H1 (cell line): ENCODE measurements at regions not wholly inside any gene's neighbourhood (a gene's known extent, or its start where the extent isn't known, plus 50 kb on each side); places are given as distances from the start of the nearest gene placed in this dataset.

ENCODE experiments used
- CTCF ChIA-PET: fragments of 300-600 bp; sonication (Branson Sonifier 250); formaldehyde crosslinking; loops from one replicate; lab custom pipeline; 2021; ENCODE audit not compliant: partially characterized antibody; lab: Charles Lee
- POLR2A ChIA-PET: fragments of 300-600 bp; sonication (Branson Sonifier 250); formaldehyde crosslinking; loops from one replicate; lab custom pipeline; 2021; ENCODE audit warnings: inconsistent platforms; ENCODE audit not compliant: partially characterized antibody; lab: Charles Lee
- DNase-seq, 2 experiments: peaks; one replicate each; pipeline versions ENCODE4 v3.0.0 to v3.0.0-alpha.2; 2010 to 2022; ENCODE audit warnings: low spot score in 2 of 2, low read depth in 1 of 2, mixed read lengths in 1 of 2
- FAIRE-seq: peaks from 2 replicates; lab custom pipeline; 2011; peaks lifted over from hg19 to GRCh38; lab: Jason Lieb, UNC
- H2AFZ ChIP-seq: 2 replicates; pipeline ENCODE4 v1.8.1; 2012; ENCODE audit warnings: low read length, inconsistent platforms
- H2AK5ac ChIP-seq: 2 replicates; pipeline ENCODE4 v1.6.1; 2013; ENCODE audit warnings: low read depth, low read length
- H2BK120ac ChIP-seq: replicated peaks from 2 replicates; pipeline ENCODE3; 2013; ENCODE audit warnings: low read depth, low read length, inconsistent platforms
- H2BK12ac ChIP-seq: 2 replicates; pipeline ENCODE4 v1.6.1; 2013; ENCODE audit warnings: low read depth, low read length
- H2BK15ac ChIP-seq: 2 replicates; pipeline ENCODE4 v1.6.1; 2013; ENCODE audit warnings: low read length
- H2BK20ac ChIP-seq: 2 replicates; pipeline ENCODE4 v1.6.1; 2013; ENCODE audit warnings: low read length
- H2BK5ac ChIP-seq: 2 replicates; pipeline ENCODE4 v1.6.1; 2013; ENCODE audit warnings: low read depth, low read length
- H3K14ac ChIP-seq: 2 replicates; pipeline ENCODE4 v1.6.1; 2013; ENCODE audit warnings: inconsistent platforms; ENCODE audit not compliant: insufficient read length
- H3K18ac ChIP-seq: 2 replicates; pipeline ENCODE4 v1.6.1; 2013; ENCODE audit warnings: low read length; ENCODE audit errors: extremely low read depth
- H3K23ac ChIP-seq: 2 replicates; pipeline ENCODE4 v1.6.1; 2013; ENCODE audit warnings: inconsistent platforms; ENCODE audit not compliant: insufficient read length
- H3K23me2 ChIP-seq: 2 replicates; pipeline ENCODE4 v1.6.1; 2013; ENCODE audit warnings: low read depth, low read length
- H3K27ac ChIP-seq: 2 replicates; pipeline ENCODE4 v1.6.1; 2011; ENCODE audit warnings: low read depth, low read length, inconsistent platforms
- H3K27me3 ChIP-seq, 4 experiments: replicated peaks in 1 of 4; 1 replicate in 1 of 4; 2 replicates in 3 of 4; pipeline versions ENCODE4 v1.6.1 to v1.8.1; 2011 to 2013; ENCODE audit warnings: low read length in 3 of 4, mild to moderate bottlenecking in 3 of 4, inconsistent platforms in 2 of 4, mixed read lengths in 2 of 4, moderate library complexity in 1 of 4; ENCODE audit not compliant: control insufficient read depth in 3 of 4, insufficient read depth in 3 of 4; ENCODE audit errors: extremely low read depth in 1 of 4
- H3K36me3 ChIP-seq, 4 experiments: 2 replicates each; pipeline versions ENCODE4 v1.6.1 to v1.8.1; 2011 to 2013; ENCODE audit warnings: mild to moderate bottlenecking in 4 of 4, low read length in 3 of 4, moderate library complexity in 2 of 4, control low read depth in 1 of 4, inconsistent platforms in 1 of 4; ENCODE audit not compliant: insufficient read depth in 4 of 4, control insufficient read depth in 2 of 4
- H3K4ac ChIP-seq: replicated peaks from 2 replicates; pipeline ENCODE3; 2013; ENCODE audit warnings: low read length, low read depth, mixed read lengths, inconsistent platforms; ENCODE audit not compliant: insufficient read length
- H3K4me1 ChIP-seq, 4 experiments: replicated peaks in 1 of 4; 1 replicate in 1 of 4; 2 replicates in 3 of 4; pipeline versions ENCODE4 v1.6.1 to v1.8.1; 2011 to 2013; ENCODE audit warnings: low read length in 3 of 4, inconsistent platforms in 2 of 4, mixed read lengths in 1 of 4; ENCODE audit not compliant: insufficient read depth in 4 of 4, control insufficient read depth in 3 of 4
- H3K4me2 ChIP-seq, 2 experiments: 2 replicates each; pipeline versions ENCODE4 v1.6.1 to v1.8.1; 2011 to 2013; ENCODE audit warnings: low read depth in 2 of 2, low read length in 2 of 2, control low read depth in 1 of 2, inconsistent platforms in 1 of 2, mild to moderate bottlenecking in 1 of 2; ENCODE audit not compliant: insufficient read depth in 1 of 2
- H3K4me3 ChIP-seq, 4 experiments: fragments of 200-600, 300-600 bp in 1 of 4; sonication (generic), shearing (Covaris generic), sonication (Bioruptor Twin) in 1 of 4; 2 replicates each; pipeline versions ENCODE4 v1.5.1 to v1.8.1; 2011 to 2016; ENCODE audit warnings: low read length in 4 of 4, low read depth in 3 of 4, control low read depth in 2 of 4, inconsistent platforms in 2 of 4, mild to moderate bottlenecking in 2 of 4, mixed read lengths in 1 of 4, moderate library complexity in 1 of 4; ENCODE audit not compliant: insufficient read depth in 2 of 4; ENCODE audit errors: extremely low read depth in 1 of 4
- H3K56ac ChIP-seq: replicated peaks from 2 replicates; pipeline ENCODE3; 2013; ENCODE audit warnings: low read depth, mild to moderate bottlenecking, mixed read lengths, low read length, inconsistent platforms; ENCODE audit not compliant: insufficient read length
- H3K79me1 ChIP-seq: 2 replicates; pipeline ENCODE4 v1.6.1; 2013; ENCODE audit warnings: low read depth, low read length, control low read depth
- H3K79me2 ChIP-seq, 2 experiments: 2 replicates each; pipeline versions ENCODE4 v1.6.1 to v1.8.1; 2012 to 2013; ENCODE audit warnings: low read length in 2 of 2, mild to moderate bottlenecking in 2 of 2, inconsistent platforms in 1 of 2; ENCODE audit not compliant: insufficient read depth in 2 of 2, control insufficient read depth in 1 of 2
- H3K9ac ChIP-seq, 4 experiments: replicated peaks in 1 of 4; 1 replicate in 1 of 4; 2 replicates in 3 of 4; pipeline versions ENCODE4 v1.6.1 to v1.8.1; 2011 to 2013; ENCODE audit warnings: low read depth in 3 of 4, low read length in 3 of 4, control low read depth in 2 of 4, mild to moderate bottlenecking in 2 of 4, moderate library complexity in 2 of 4, inconsistent platforms in 1 of 4; ENCODE audit errors: extremely low read depth in 1 of 4
- H3K9me3 ChIP-seq, 2 experiments: 2 replicates each; pipeline versions ENCODE4 v1.6.1 to v1.8.1; 2012 to 2013; ENCODE audit warnings: mild to moderate bottlenecking in 2 of 2, moderate library complexity in 2 of 2, control low read depth in 1 of 2, inconsistent platforms in 1 of 2, low read depth in 1 of 2, low read length in 1 of 2, mixed read lengths in 1 of 2; ENCODE audit not compliant: insufficient read depth in 2 of 2
- H4K20me1 ChIP-seq, 2 experiments: replicated peaks in 1 of 2; 2 replicates each; pipeline versions ENCODE3 to v1.8.1; 2011 to 2013; ENCODE audit warnings: inconsistent platforms in 2 of 2, low read length in 2 of 2, mild to moderate bottlenecking in 1 of 2; ENCODE audit not compliant: insufficient read depth in 2 of 2, control insufficient read depth in 1 of 2
- H4K5ac ChIP-seq: 2 replicates; pipeline ENCODE4 v1.6.1; 2013; ENCODE audit warnings: low read length, low read depth, mixed read lengths, inconsistent platforms; ENCODE audit not compliant: insufficient read length
- H4K8ac ChIP-seq: 2 replicates; pipeline ENCODE4 v1.8.0; 2013; ENCODE audit warnings: mild to moderate bottlenecking, moderate library complexity, low read length, inconsistent platforms; ENCODE audit not compliant: insufficient read depth; ENCODE audit errors: extremely low read depth
- H4K91ac ChIP-seq: replicated peaks from 2 replicates; pipeline ENCODE3; 2013; ENCODE audit warnings: low read length, mixed read lengths, inconsistent platforms; ENCODE audit not compliant: insufficient read length
- ATF3 ChIP-seq: IDR thresholded peaks from 2 replicates; pipeline ENCODE4 v1.6.1; 2011; ENCODE audit warnings: low read depth, mild to moderate bottlenecking, low read length; ENCODE audit not compliant: insufficient read depth
- CBX5 ChIP-seq: fragments of 300-800, 300-1000 bp; sonication (generic); IDR thresholded peaks from 2 replicates; pipeline ENCODE4 v1.7.1; 2016; ENCODE audit warnings: antibody characterized with exemption, low read length, low read depth
- CREB1 ChIP-seq: IDR thresholded peaks from 2 replicates; pipeline ENCODE4 v1.6.1; 2012; ENCODE audit warnings: inconsistent platforms
- E2F6 ChIP-seq: IDR thresholded peaks from 2 replicates; pipeline ENCODE4 v1.6.1; 2012; ENCODE audit warnings: inconsistent platforms
- EP300 ChIP-seq, 2 experiments: IDR thresholded peaks; 1 replicate in 1 of 2; 2 replicates in 1 of 2; pipeline ENCODE4 v1.6.1; 2011 to 2012; ENCODE audit warnings: low read depth in 2 of 2, low read length in 2 of 2, mild to moderate bottlenecking in 2 of 2, borderline replicate concordance in 1 of 2, inconsistent platforms in 1 of 2, moderate library complexity in 1 of 2
- HDAC6 ChIP-seq: IDR thresholded peaks from one replicate; pipeline ENCODE4 v1.7.1; 2012; ENCODE audit warnings: low read depth, mild to moderate bottlenecking, inconsistent platforms, low read length, moderate library complexity
- KDM1A ChIP-seq: fragments of 200-600, 300-600 bp; sonication (generic); IDR thresholded peaks from 2 replicates; pipeline ENCODE4 v1.7.1; 2016; ENCODE audit warnings: mild to moderate bottlenecking, low read length, borderline replicate concordance
- KDM4A ChIP-seq: IDR thresholded peaks from one replicate; pipeline ENCODE4 v1.7.1; 2012; ENCODE audit warnings: low read depth, mild to moderate bottlenecking, moderate library complexity, low read length, inconsistent platforms; ENCODE audit not compliant: severe bottlenecking
- KDM5A ChIP-seq: fragments of 200-600 bp; IDR thresholded peaks from 2 replicates; pipeline ENCODE4 v1.7.1; 2012; ENCODE audit warnings: mild to moderate bottlenecking, low read length, inconsistent platforms, mixed read lengths
- NANOG ChIP-seq: IDR thresholded peaks from 2 replicates; pipeline ENCODE4 v1.6.1; 2011; ENCODE audit warnings: low read length, low read depth, mild to moderate bottlenecking, inconsistent platforms; ENCODE audit not compliant: insufficient read depth, poor library complexity, severe bottlenecking
- WGBS, 2 experiments: shearing (Covaris generic) in 1 of 2; methylation state at CpG; one replicate each; pipeline versions ENCODE4 v1.1.6 to v1.1.7; 2013 to 2015; ENCODE audit warnings: low lambda C conversion rate in 2 of 2, mixed read lengths in 2 of 2, inconsistent platforms in 1 of 2, low coverage in 1 of 2, missing lambda C conversion rate in 1 of 2; ENCODE audit not compliant: insufficient replicate concordance in 2 of 2, insufficient coverage in 1 of 2, insufficient read length in 1 of 2; ENCODE audit errors: extremely low coverage in 1 of 2, missing lambda C conversion rate in 1 of 2; 5-methylcytosine and 5-hydroxymethylcytosine counted together

GRCh38 chr2:147433822-147434221 lies 411.0 kb upstream of the ACVR2A start:
- H3K23ac ChIP-seq: no peak overlapping the region
- no peak overlapping the region for H2BK15ac ChIP-seq
- no peak overlapping the region for H2AFZ ChIP-seq
- H3K4me2 ChIP-seq: no peak overlapping the region
- no peak overlapping the region for H3K14ac ChIP-seq
- no peak overlapping the region for H2BK12ac ChIP-seq
- no peaks in the 10 kb centered on the region for H3K36me3 ChIP-seq
- ChIA-PET CTCF (interaction anchor here (1.4 kb wide), 2 partner anchors 102 to 507 kb away, joined by 3 to 4 read pairs; no protein-coding TSS in a partner anchor), POLR2A (interaction anchor here (0.6 kb wide), 1 partner anchor 18 kb away, joined by 3 read pairs; no protein-coding TSS in a partner anchor)
- no peak overlapping the region for H3K27ac ChIP-seq
- H3K79me1 ChIP-seq: no peaks in the 10 kb centered on the region
- H3K56ac ChIP-seq: no peak overlapping the region
- no peak overlapping the region for H3K4me3 ChIP-seq
- no peaks in the 10 kb centered on the region; a peak in 1 of 7 replicates for H3K27me3 ChIP-seq
- no peak overlapping the region for H4K5ac ChIP-seq
- WGBS, 2 experiments: 100% methylated on average over 2 of the region's 2 CpGs; no CpG with 5 or more reads in 1 of the 2 experiments
- no peak overlapping the region for H4K8ac ChIP-seq
- H3K9ac ChIP-seq: no peak overlapping the region
- no peak for FAIRE-seq
- no peak overlapping the region for H3K4ac ChIP-seq
- TF ChIP-seq KDM5A (no peak), KDM1A (no peak), E2F6 (no peak), KDM4A (no peak), CBX5 (no peak), HDAC6 (no peak), NANOG (no peak), CREB1 (no peak), ATF3 (no peak), EP300 (IDR thresholded peaks at IDR 0.05; ENCODE audit: borderline replicate concordance in 1 of 2, low read depth in 2 of 2, low read length in 2 of 2) (no peak)
- no peak overlapping the region for H2BK5ac ChIP-seq
- 0 out of 7 replicates have a peak, but pooled peaks cover 0 to 2% (median 0%) of the 10 kb centered on the region in 4 experiments for H3K4me1 ChIP-seq
- no peak overlapping the region for H3K18ac ChIP-seq
- no peaks in the 10 kb centered on the region for H3K23me2 ChIP-seq
- H3K79me2 ChIP-seq: no peaks in the 10 kb centered on the region
- no peak for DNase-seq
- no peak overlapping the region for H2BK120ac ChIP-seq
- no peak overlapping the region for H2AK5ac ChIP-seq
- no peaks in the 10 kb centered on the region for H3K9me3 ChIP-seq
- no peaks in the 10 kb centered on the region for H4K20me1 ChIP-seq
- no peak overlapping the region for H4K91ac ChIP-seq
- H2BK20ac ChIP-seq: no peak overlapping the region
